GM18858 (cell line): ENCODE measurements at regions not wholly inside any gene's neighbourhood (a gene's known extent, or its start where the extent isn't known, plus 50 kb on each side); places are given as distances from the start of the nearest gene placed in this dataset.

ENCODE experiments used
- ATAC-seq: cut with Tn5 transposase; IDR thresholded peaks from one replicate; pipeline ENCODE4 v1.9.1; 2021; ENCODE audit not compliant: unreplicated experiment

DNA sequence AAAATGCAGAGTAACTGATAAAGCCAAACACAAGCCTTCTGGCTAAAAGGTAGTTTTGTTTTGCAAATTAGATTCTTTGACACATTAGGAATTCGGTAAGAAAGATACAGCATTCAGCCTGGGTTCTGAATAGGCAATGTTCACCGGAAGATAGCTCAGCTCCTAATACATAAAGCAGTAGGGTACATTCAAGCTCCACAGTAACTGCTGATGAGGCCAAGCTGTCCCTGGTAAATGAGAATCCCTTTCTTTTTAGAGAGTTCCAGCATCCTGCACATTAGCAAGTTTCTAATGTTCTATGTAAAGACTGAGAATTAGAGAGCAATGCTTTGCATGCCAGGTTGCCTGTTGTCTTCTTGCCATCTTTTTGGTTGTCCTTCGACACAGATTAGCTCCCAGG, 316.3 kb upstream of the SLC14A2 start:
- ATAC-seq: no peak

- ATAC-seq: no peak
These were observed 312.2 kb upstream of the SLC14A2 start for GRCh38 chr18:45303026-45303425.

GRCh38 chr18:45304558-45304957, 310.7 kb upstream of the SLC14A2 start:
- ATAC-seq: no peak

DNA sequence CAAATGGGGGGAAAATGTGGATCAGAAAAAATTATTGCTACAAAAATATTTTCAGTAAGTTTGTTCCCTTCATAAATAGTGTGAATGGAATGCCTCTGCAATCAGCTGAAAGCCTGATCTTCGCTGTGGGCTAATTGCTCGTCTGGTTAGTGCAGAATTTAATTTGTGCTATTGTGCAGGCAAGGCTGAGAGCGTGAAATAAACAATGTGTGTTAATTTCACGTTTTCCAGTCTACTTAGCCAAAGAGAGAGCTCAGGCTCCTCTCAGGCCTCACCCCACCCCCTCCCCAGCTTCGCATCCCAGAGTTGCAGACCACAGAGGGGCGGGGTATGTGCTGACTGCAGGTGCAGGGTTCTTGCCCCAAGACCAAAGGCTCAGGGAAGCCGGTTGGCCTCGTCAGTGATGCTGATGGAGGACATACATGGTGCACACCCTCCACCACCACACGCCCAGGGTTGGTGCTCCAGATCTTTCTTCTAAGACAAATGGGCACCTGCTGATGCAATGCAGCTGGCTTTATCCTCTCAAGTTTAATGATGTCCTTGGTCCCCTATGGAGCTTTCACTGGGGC, 302.6 kb upstream of the SLC14A2 start:
- ATAC-seq: no peak

GRCh38 chr18:45316127-45316526, 299.1 kb upstream of the SLC14A2 start:
- ATAC-seq: no peak

- ATAC-seq: no peak
These were observed 297.2 kb upstream of the SLC14A2 start for GRCh38 chr18:45317948-45318640.

GRCh38 chr18:45320724-45321123, 294.6 kb upstream of the SLC14A2 start:
- ATAC-seq: no peak

DNA sequence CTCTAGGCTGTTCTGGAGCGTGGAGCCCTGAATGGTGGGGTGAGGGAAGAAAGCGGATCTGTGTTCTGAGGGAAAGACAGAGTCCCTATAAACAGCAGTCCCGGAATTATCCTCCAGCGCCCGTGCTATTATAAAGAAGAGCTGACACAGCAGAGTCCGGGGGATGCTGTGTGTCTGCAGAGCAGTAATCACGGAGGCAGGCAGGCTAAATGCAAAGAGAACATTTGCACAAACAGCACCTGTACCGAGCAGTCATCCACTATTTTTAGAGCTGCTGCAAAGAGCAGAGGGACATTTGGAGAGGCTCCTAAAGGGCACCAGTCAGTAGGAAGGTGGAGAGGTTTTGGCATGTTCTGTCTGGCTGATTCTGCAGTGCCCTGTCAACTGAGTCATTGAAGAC, 293.8 kb upstream of the SLC14A2 start:
- no peak for ATAC-seq

DNA sequence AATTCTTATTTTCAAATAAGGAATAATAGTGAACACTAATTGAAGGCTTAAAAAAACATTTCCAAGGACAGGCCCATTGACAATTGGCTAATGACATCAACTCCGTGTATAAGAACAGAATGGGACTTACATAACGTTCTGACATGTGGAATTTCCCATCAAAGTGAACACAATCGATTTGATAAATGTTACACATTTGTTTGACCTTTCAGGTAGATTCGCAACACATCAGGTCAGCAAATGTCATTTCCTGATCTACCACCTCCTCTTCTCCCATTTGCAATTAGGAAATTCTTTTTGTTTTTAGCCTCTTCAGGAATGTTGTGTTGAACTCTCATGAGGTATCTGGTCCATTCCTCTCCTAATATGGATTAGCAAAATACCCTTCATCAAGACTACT, 292.9 kb upstream of the SLC14A2 start:
- no peak for ATAC-seq

DNA sequence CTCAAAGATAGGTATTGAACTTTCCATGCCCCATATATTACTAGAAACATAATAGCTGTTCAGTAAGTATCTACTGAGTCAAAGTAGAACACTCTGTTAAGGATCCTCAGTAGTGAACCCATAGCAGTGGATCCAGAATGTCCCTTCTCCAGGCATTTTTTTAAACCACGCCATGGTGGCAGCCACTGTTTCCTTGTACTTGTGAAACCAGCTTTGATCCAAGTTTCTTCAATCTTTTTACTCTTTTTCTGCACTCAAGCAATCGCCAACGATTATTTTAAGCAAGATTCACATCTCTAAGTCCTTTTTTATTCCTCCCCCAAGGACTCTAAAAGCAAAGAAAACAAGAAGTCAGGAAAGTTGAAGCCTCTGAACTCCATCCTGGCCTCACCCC, 291.2 kb upstream of the SLC14A2 start:
- no peak for ATAC-seq

GRCh38 chr18:45324495-45325113, 290.7 kb upstream of the SLC14A2 start:
- no peak for ATAC-seq

- no peak for ATAC-seq
These were observed 289.5 kb upstream of the SLC14A2 start for GRCh38 chr18:45325778-45326177.

DNA sequence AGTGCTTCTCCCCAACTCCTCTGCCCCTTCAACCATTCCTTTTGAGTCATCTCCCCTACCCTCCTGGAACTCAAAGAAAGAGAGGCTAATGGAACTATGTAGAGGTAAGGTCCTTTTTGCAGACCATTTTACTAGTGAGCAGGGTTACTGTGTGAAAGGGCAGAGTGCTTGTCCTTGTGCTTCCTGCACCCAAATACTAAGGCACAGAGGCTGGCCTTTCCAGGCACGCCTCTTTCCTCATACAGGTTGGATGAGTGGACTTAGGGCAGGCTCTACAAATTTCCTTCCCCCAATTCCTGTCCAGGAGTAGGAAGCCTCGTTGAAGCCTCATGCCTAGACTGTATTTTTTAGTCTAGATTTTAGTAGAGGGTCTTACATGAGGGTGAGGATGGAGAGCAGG, 288.8 kb upstream of the SLC14A2 start:
- no peak for ATAC-seq

DNA sequence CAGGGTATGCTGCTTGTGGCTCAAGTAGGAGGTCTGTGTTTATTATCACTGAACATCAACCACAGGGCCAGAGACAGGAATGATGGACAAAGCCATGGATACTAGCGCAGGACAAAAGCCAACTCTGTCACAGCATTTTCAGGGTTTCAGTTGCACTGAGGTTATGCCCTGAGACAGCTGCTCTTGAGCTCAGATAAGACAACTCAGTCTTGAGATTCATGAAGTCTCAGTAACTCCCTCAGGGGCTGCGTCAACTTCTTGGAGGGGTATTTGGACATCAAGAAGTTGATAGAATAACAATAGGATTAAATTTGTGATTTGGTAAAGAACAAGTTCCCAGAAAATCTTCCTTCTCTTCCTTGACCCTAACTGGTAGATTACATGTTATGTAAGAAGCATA, 287.0 kb upstream of the SLC14A2 start:
- ATAC-seq: no peak

- no peak for ATAC-seq
These were observed 286.5 kb upstream of the SLC14A2 start for GRCh38 chr18:45328811-45329210.

DNA sequence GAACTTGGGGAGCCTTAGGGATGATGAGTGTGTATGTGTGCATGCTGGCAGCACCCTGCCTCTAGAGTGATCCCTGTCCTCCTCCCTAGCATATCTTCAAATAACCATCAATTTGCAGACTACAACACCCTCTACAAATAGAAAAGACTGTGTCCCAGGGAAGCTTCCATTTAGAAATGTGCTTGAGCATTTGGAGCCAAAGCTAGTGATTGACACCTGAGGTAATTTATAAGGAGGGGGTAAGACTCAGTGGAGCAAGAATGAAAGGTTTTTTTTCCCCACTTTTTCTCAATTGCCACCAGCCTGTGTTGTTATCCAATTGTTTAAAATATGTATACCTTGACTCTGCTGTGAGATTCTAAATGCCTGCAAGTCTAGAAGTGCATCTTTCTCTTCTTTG, 286.0 kb upstream of the SLC14A2 start:
- ATAC-seq: no peak

- ATAC-seq: no peak
These were observed 285.1 kb upstream of the SLC14A2 start for GRCh38 chr18:45330170-45330594.

DNA sequence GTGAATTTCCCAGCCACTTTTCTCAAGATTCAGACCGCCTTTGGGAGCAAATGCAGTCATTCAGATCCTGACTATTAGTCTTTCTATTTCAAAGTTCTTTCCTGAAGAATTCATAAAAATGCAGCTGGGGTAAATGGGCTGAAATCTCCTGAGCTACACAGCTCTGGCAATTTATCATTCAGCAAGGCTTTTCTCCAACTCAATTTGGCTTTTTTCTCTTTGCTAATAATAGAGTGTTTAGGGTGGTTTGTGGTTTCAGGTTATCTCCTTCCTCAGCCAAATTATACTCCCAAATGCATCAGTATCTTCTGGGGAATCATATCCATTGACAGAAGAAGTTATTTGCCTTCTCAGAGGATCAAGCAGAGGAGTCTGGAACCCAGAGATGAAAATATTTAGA, 282.4 kb upstream of the SLC14A2 start:
- ATAC-seq: no peak

DNA sequence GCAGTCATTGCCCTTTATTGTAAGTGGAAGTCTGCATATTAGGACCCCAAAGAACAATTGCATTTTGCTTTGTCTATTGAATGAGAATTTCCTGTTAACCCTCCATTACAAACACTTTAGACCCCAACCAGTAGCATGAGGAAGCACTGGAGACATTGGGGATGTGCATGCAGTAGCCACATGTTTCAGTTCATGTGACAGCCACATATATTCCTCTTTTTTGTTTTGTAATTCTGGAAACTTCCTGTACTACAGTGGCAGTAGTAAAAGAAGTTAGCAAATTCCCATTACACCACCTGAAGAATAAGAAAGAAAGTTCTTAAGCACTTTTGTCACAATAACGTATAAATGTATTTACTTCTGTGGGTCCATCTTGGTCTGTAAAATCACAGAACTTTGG, 281.1 kb upstream of the SLC14A2 start:
- ATAC-seq: no peak

DNA sequence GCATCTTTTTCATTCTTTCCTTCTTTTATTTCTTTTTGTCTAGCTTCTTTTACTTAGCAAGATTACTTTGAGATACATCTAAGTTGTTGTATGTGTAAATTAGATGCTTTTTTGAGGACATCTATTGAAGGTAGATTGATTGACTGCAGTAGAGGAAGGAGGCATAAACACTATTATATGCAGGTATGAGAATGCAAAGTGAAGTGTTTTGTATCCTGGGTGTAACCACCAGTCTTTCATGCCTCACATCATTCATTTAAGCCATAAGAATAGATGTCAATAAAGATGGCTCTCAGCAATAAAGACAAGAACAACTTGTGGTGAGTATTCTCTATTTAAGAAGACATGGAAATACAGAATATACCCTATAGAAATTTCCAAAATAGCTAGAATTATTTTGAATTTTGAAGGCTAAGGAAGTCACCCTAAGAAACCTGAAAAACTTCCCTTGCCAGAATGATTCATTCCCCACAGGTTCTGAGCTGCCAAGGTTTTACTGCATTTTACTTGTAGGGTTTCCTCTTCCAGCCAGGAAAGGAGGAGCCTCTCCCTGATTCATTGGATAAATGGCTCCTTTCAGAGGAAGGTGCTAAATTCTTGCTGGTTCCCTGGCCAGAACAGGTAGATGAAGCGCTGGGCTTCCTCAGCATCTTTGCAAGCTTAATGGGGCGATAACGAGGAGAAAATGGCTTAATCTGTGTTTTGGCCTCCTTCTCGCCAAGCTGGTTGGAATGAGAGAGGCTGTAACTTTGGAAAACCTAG, 279.8 kb upstream of the SLC14A2 start:
- no peak for ATAC-seq

DNA sequence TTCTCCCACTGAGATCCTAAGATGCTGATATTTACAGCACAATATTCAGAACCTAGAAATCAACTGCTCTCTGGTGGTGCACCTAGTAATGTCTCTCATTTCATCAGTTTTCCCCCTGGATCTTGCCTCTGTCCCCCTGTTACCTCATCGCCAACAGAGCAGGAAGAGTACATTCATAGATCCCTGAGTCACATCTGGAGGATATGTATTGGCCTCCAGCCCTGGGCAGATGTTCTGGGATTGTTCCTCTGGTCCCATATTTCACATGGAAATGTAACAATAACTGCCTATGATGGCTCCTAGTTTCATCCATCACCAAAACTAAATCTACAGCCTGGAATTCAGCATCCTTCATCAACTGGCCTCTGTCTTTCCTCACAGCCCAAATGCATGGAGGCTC, 278.8 kb upstream of the SLC14A2 start:
- no peak for ATAC-seq

GRCh38 chr18:45337477-45337876, 277.8 kb upstream of the SLC14A2 start:
- no peak for ATAC-seq
